PFSK-1 (cell line): ENCODE measurements at regions not wholly inside any gene's neighbourhood (a gene's known extent, or its start where the extent isn't known, plus 50 kb on each side); places are given as distances from the start of the nearest gene placed in this dataset.

ENCODE experiments used
- FOXP2 ChIP-seq: optimal IDR thresholded peaks from 2 replicates; pipeline ENCODE3; 2011; ENCODE audit warnings: borderline replicate concordance, control low read depth, inconsistent platforms; ENCODE audit not compliant: insufficient read depth; ENCODE audit errors: extremely low read length, extremely low read depth
- POLR2AphosphoS5 ChIP-seq: IDR thresholded peaks from 2 replicates; pipeline ENCODE4 v1.6.1; 2012; ENCODE audit warnings: low read depth, mild to moderate bottlenecking, control low read depth, low read length, moderate library complexity
- REST ChIP-seq, 2 experiments: IDR thresholded peaks; 2 replicates each; pipeline versions ENCODE4 v1.6.1 to v1.8.0; 2011 to 2012; ENCODE audit warnings: low read depth in 2 of 2, low read length in 2 of 2, control low read depth in 1 of 2, inconsistent platforms in 1 of 2, mild to moderate bottlenecking in 1 of 2, moderate library complexity in 1 of 2; ENCODE audit not compliant: insufficient read depth in 1 of 2
- SIN3A ChIP-seq: IDR thresholded peaks from 2 replicates; pipeline ENCODE4 v1.6.1; 2012; ENCODE audit warnings: mild to moderate bottlenecking, low read length, moderate library complexity, borderline replicate concordance; ENCODE audit not compliant: insufficient read depth
- TAF1 ChIP-seq: IDR thresholded peaks from 2 replicates; pipeline ENCODE4 v1.6.1; 2012; ENCODE audit warnings: low read length, control low read depth, borderline replicate concordance; ENCODE audit not compliant: insufficient read depth

GRCh38 chr12:20140751-20141150 lies 227.6 kb upstream of the PDE3A start:
- TF ChIP-seq POLR2AphosphoS5 = no peak
- no peak for TF ChIP-seq TAF1
- no peak for TF ChIP-seq REST (IDR thresholded peaks at IDR 0.05; ENCODE audit: insufficient read depth in 1 of 2, low read depth in 2 of 2, low read length in 2 of 2)
- no peak for TF ChIP-seq SIN3A
- no peak for TF ChIP-seq FOXP2
